H9 (cell line): ENCODE measurements at regions not wholly inside any gene's neighbourhood (a gene's known extent, or its start where the extent isn't known, plus 50 kb on each side); places are given as distances from the start of the nearest gene placed in this dataset.

Experiments
- DNase-seq: peaks from one replicate; pipeline ENCODE4 v3.0.0-alpha.2; 2017
- H2AFZ ChIP-seq: one replicate; pipeline ENCODE4 v1.6.1; 2013; ENCODE audit warnings: mild to moderate bottlenecking, low read length, control low read depth, moderate library complexity
- H2AK5ac ChIP-seq: 2 replicates; pipeline ENCODE4 v1.6.1; 2013; ENCODE audit warnings: low read length, control low read depth, mixed read lengths; ENCODE audit not compliant: insufficient read length
- H2BK120ac ChIP-seq: one replicate; pipeline ENCODE4 v1.6.1; 2013; ENCODE audit warnings: low read depth, mild to moderate bottlenecking, low read length, control low read depth, inconsistent platforms; ENCODE audit not compliant: poor library complexity, severe bottlenecking
- H2BK12ac ChIP-seq: 2 replicates; pipeline ENCODE4 v1.6.1; 2013; ENCODE audit warnings: low read length, control low read depth, mixed read lengths, low read depth; ENCODE audit not compliant: insufficient read length
- H2BK15ac ChIP-seq: 2 replicates; pipeline ENCODE4 v1.6.1; 2013; ENCODE audit warnings: low read depth, low read length, control low read depth
- H2BK20ac ChIP-seq: one replicate; pipeline ENCODE4 v1.6.1; 2013; ENCODE audit warnings: low read depth, mild to moderate bottlenecking, low read length, control low read depth, inconsistent platforms; ENCODE audit not compliant: poor library complexity, severe bottlenecking
- H2BK5ac ChIP-seq: 2 replicates; pipeline ENCODE4 v1.6.1; 2013; ENCODE audit warnings: low read length, control low read depth, mixed read lengths; ENCODE audit not compliant: insufficient read length
- H3K14ac ChIP-seq: 2 replicates; pipeline ENCODE4 v1.6.1; 2013; ENCODE audit warnings: low read length, control low read depth; ENCODE audit not compliant: insufficient read depth
- H3K18ac ChIP-seq: 2 replicates; pipeline ENCODE4 v1.6.1; 2013; ENCODE audit warnings: low read depth, mild to moderate bottlenecking, mixed read lengths, low read length, control low read depth; ENCODE audit not compliant: insufficient read length
- H3K23ac ChIP-seq: 2 replicates; pipeline ENCODE4 v1.6.1; 2013; ENCODE audit warnings: low read length, control low read depth, mixed read lengths, low read depth; ENCODE audit not compliant: insufficient read length
- H3K23me2 ChIP-seq: 2 replicates; pipeline ENCODE4 v1.6.1; 2013; ENCODE audit warnings: low read depth, mild to moderate bottlenecking, mixed read lengths, low read length, control low read depth; ENCODE audit not compliant: insufficient read length, poor library complexity, severe bottlenecking
- H3K27ac ChIP-seq: 2 replicates; pipeline ENCODE4 v1.5.1; 2013; ENCODE audit warnings: low read length, control low read depth, mixed read lengths, low read depth; ENCODE audit not compliant: insufficient read length
- H3K27me3 ChIP-seq: 2 replicates; pipeline ENCODE4 v1.6.1; 2013; ENCODE audit warnings: low read length, control low read depth, inconsistent platforms; ENCODE audit not compliant: insufficient read depth
- H3K4ac ChIP-seq: 2 replicates; pipeline ENCODE4 v1.6.1; 2013; ENCODE audit warnings: low read depth, mild to moderate bottlenecking, control low read depth, inconsistent platforms, low read length, moderate library complexity
- H3K4me1 ChIP-seq: 2 replicates; pipeline ENCODE4 v1.6.1; 2013; ENCODE audit warnings: low read length, control low read depth, inconsistent platforms; ENCODE audit not compliant: insufficient read depth
- H3K4me2 ChIP-seq: 2 replicates; pipeline ENCODE4 v1.6.1; 2013; ENCODE audit warnings: low read length, control low read depth, mixed read lengths; ENCODE audit not compliant: insufficient read length, insufficient read depth
- H3K56ac ChIP-seq: 2 replicates; pipeline ENCODE4 v1.6.1; 2013; ENCODE audit warnings: low read depth, mild to moderate bottlenecking, mixed read lengths, low read length, control low read depth; ENCODE audit not compliant: insufficient read length
- H3K79me1 ChIP-seq: 2 replicates; pipeline ENCODE4 v1.6.1; 2013; ENCODE audit warnings: low read depth, mild to moderate bottlenecking, moderate library complexity, low read length, control low read depth, inconsistent platforms; ENCODE audit not compliant: insufficient read depth, poor library complexity, severe bottlenecking
- H3K79me2 ChIP-seq: 2 replicates; pipeline ENCODE4 v1.6.1; 2013; ENCODE audit warnings: low read length, control low read depth, inconsistent platforms; ENCODE audit not compliant: insufficient read depth
- H3K9ac ChIP-seq: 2 replicates; pipeline ENCODE4 v1.6.1; 2013; ENCODE audit warnings: low read length, control low read depth, mixed read lengths; ENCODE audit not compliant: insufficient read length; ENCODE audit errors: extremely low read depth
- H3K9me3 ChIP-seq: one replicate; pipeline ENCODE4 v1.6.1; 2013; ENCODE audit warnings: low read depth, low read length, inconsistent platforms; ENCODE audit not compliant: control insufficient read depth
- H3T11ph ChIP-seq: one replicate; pipeline ENCODE4 v1.6.1; 2013; ENCODE audit warnings: mild to moderate bottlenecking, low read length, control low read depth, inconsistent platforms
- H4K20me1 ChIP-seq: one replicate; pipeline ENCODE4 v1.6.1; 2013; ENCODE audit not compliant: control insufficient read depth, insufficient read length, insufficient read depth
- H4K5ac ChIP-seq: 2 replicates; pipeline ENCODE4 v1.6.1; 2013; ENCODE audit warnings: low read depth, mild to moderate bottlenecking, mixed read lengths, low read length, control low read depth; ENCODE audit not compliant: insufficient read length
- H4K8ac ChIP-seq: replicated peaks from 2 replicates; pipeline ENCODE4 v1.6.1; 2013; ENCODE audit warnings: low read length, control low read depth, mixed read lengths, low read depth; ENCODE audit not compliant: insufficient read length
- H4K91ac ChIP-seq: 2 replicates; pipeline ENCODE4 v1.6.1; 2013; ENCODE audit warnings: low read depth, mild to moderate bottlenecking, moderate library complexity, mixed read lengths, low read length, control low read depth; ENCODE audit not compliant: insufficient read length
- H3K27ac Mint-ChIP-seq, 3 experiments: 2 replicates in 2 of 3; 3 replicates in 1 of 3; pipeline ENCODE4 v1.8.0; 2020 to 2021; ENCODE audit warnings: mixed read lengths in 3 of 3, mild to moderate bottlenecking in 1 of 3, moderate library complexity in 1 of 3
- H3K27me3 Mint-ChIP-seq: 2 replicates; pipeline ENCODE4 v1.8.0; 2021; ENCODE audit warnings: low read depth, mild to moderate bottlenecking, moderate library complexity, mixed read lengths
- H3K36me3 Mint-ChIP-seq, 3 experiments: 2 replicates in 2 of 3; 3 replicates in 1 of 3; pipeline ENCODE4 v1.8.0; 2020 to 2021; ENCODE audit warnings: low read depth in 3 of 3, mixed read lengths in 3 of 3; ENCODE audit not compliant: insufficient read depth in 1 of 3
- H3K4me1 Mint-ChIP-seq, 2 experiments: 2 replicates each; pipeline ENCODE4 v1.8.0; 2020; ENCODE audit warnings: mixed read lengths in 2 of 2
- H3K4me3 Mint-ChIP-seq, 2 experiments: 2 replicates in 1 of 2; 3 replicates in 1 of 2; pipeline ENCODE4 v1.8.0; 2020 to 2021; ENCODE audit warnings: mild to moderate bottlenecking in 2 of 2, mixed read lengths in 2 of 2, moderate library complexity in 1 of 2
- H3K9me3 Mint-ChIP-seq, 2 experiments: 2 replicates in 1 of 2; 3 replicates in 1 of 2; pipeline ENCODE4 v1.8.0; 2020; ENCODE audit warnings: mild to moderate bottlenecking in 2 of 2, mixed read lengths in 2 of 2, moderate library complexity in 1 of 2
- WGBS: extraction: QIAGEN DNeasy Blood & Tissue Kit; methylation state at CpG from one replicate; pipeline ENCODE4 v1.1.7; 2013; ENCODE audit warnings: missing lambda C conversion rate, low lambda C conversion rate, mixed read lengths; ENCODE audit not compliant: insufficient read length; ENCODE audit errors: extremely low coverage; 5-methylcytosine and 5-hydroxymethylcytosine counted together
- TF ChIP-seq, protein P1 (sequence below): fragments of 200-600 bp; sonication (generic); conservative IDR thresholded peaks from 3 replicates; pipeline ENCODE4 v1.8.0; 2021; ENCODE audit warnings: antibody characterized with exemption, mild to moderate bottlenecking

DNA sequence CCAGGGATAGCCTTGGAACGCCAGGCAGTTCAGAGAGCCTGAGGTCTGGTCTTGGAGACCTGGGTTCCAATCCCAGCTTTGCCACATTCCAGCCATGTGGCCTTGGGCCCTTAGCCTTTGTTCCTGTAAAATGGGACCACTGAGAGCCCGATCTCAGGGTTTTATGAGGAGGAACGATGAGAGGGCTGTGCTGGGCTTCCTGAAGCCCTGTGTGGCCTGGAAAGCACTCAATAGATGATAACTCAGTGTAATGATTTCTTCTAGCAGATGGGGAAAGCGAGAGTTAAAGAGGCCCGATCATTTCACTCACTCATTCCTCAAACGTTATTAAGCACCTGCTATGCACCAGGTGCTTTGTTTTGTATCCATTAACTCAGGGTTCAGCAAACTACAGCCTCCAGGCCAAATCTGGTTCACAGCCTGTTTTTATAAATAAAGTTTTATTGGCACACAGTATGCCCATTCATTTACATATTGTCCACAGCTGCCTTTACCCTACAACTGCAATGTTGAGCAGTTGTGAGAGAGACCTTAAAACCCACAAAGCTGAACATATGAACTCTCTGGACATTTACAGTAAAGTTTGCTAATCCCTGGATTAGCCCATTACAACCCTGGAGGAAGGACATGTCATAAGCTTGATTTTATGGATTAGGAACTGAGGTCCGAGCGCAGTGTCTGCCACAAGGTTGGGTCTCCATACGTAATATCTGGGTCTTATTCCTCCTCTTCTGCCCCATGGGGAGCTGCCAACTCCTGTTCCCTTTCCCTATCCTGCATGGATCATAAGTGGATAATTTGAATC lies 90.4 kb downstream of the CEBPB start:
- Histone ChIP-seq H3K23ac (no peak overlapping the region), H2BK15ac (no peak overlapping the region), H3K27me3 (no peaks in the 10 kb centered on the region), H2BK5ac (no peak overlapping the region), H4K5ac (no peak overlapping the region), H3K4me1 (no peaks in the 10 kb centered on the region), H4K20me1 (no peaks in the 10 kb centered on the region), H4K91ac (no peak overlapping the region), H3K27ac (no peak overlapping the region), H2AFZ (no peak overlapping the region), H3K79me1 (no peaks in the 10 kb centered on the region), H3K18ac (no peak overlapping the region), H3K56ac (no peak overlapping the region), H2AK5ac (no peak overlapping the region), H3K23me2 (no peaks in the 10 kb centered on the region), H2BK12ac (no peak overlapping the region), H3K4ac (no peak overlapping the region), H4K8ac (no peak overlapping the region), H2BK120ac (no peak overlapping the region), H3T11ph (no peak overlapping the region), H3K9me3 (no peaks in the 10 kb centered on the region), H2BK20ac (no peak overlapping the region), H3K14ac (no peak overlapping the region), H3K9ac (no peak overlapping the region), H3K4me2 (no peak overlapping the region), H3K79me2 (no peaks in the 10 kb centered on the region)
- Mint-ChIP-seq H3K4me1 (peaks cover 2 to 21% of the 10 kb centered on the region in 2 experiments; a peak in 2 of 4 replicates), H3K4me3 (no peak overlapping the region), H3K36me3 (no peaks in the 10 kb centered on the region), H3K27ac (no peak overlapping the region), H3K27me3 (peaks cover 8% of the 10 kb centered on the region), H3K9me3 (no peaks in the 10 kb centered on the region; a peak in 2 of 5 replicates)
- WGBS: no CpG with 5 or more reads among the region's 9 CpGs
- DNase-seq: no peak
- TF ChIP-seq, protein P1, sequence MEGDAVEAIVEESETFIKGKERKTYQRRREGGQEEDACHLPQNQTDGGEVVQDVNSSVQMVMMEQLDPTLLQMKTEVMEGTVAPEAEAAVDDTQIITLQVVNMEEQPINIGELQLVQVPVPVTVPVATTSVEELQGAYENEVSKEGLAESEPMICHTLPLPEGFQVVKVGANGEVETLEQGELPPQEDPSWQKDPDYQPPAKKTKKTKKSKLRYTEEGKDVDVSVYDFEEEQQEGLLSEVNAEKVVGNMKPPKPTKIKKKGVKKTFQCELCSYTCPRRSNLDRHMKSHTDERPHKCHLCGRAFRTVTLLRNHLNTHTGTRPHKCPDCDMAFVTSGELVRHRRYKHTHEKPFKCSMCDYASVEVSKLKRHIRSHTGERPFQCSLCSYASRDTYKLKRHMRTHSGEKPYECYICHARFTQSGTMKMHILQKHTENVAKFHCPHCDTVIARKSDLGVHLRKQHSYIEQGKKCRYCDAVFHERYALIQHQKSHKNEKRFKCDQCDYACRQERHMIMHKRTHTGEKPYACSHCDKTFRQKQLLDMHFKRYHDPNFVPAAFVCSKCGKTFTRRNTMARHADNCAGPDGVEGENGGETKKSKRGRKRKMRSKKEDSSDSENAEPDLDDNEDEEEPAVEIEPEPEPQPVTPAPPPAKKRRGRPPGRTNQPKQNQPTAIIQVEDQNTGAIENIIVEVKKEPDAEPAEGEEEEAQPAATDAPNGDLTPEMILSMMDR: no peak
